Calu3 (cell line): ENCODE measurements at regions not wholly inside any gene's neighbourhood (a gene's known extent, or its start where the extent isn't known, plus 50 kb on each side); places are given as distances from the start of the nearest gene placed in this dataset.

ENCODE experiments used
- BruUV-seq: library from RNA; stranded (reverse); fragments of 400-500 nt; replicated peaks from 2 replicates; lab custom pipeline; 2021; lab: Mats Ljungman, UMichigan
- CTCF ChIA-PET: fragments of 300-600 bp; sonication (Branson Sonifier 250); formaldehyde crosslinking; loops from one replicate; lab custom pipeline; 2022; ENCODE audit warnings: antibody characterized with exemption; lab: Charles Lee
- DNase-seq: peaks from one replicate; pipeline ENCODE4 v3.0.0; 2022
- H3K27ac Mint-ChIP-seq: one replicate; pipeline ENCODE4 v1.8.0; 2022; ENCODE audit warnings: mixed read lengths; ENCODE audit not compliant: unreplicated experiment
- H3K27me3 Mint-ChIP-seq: one replicate; pipeline ENCODE4 v1.8.0; 2022; ENCODE audit warnings: mixed read lengths; ENCODE audit not compliant: unreplicated experiment
- H3K36me3 Mint-ChIP-seq: one replicate; pipeline ENCODE4 v1.8.0; 2022; ENCODE audit warnings: mild to moderate bottlenecking, moderate library complexity, mixed read lengths; ENCODE audit not compliant: insufficient read depth, unreplicated experiment
- H3K4me1 Mint-ChIP-seq: one replicate; pipeline ENCODE4 v1.8.0; 2022; ENCODE audit warnings: mild to moderate bottlenecking, low read depth, mixed read lengths; ENCODE audit not compliant: unreplicated experiment
- H3K4me3 Mint-ChIP-seq: one replicate; pipeline ENCODE4 v1.8.0; 2022; ENCODE audit warnings: mild to moderate bottlenecking, low read depth, moderate library complexity, mixed read lengths; ENCODE audit not compliant: unreplicated experiment
- H3K9me3 Mint-ChIP-seq: one replicate; pipeline ENCODE4 v1.8.0; 2022; ENCODE audit warnings: low read depth, mixed read lengths; ENCODE audit not compliant: unreplicated experiment
- intact Hi-C: fragments of 100-400 bp; cut with micrococcal nuclease; formaldehyde crosslinking; loops from one replicate; pipeline ENCODE4 v1.10.0; 2022; ENCODE audit not compliant: unreplicated experiment
- TF ChIP-seq, protein P1 (sequence below): fragments of 200-600 bp; IDR thresholded peaks from one replicate; pipeline ENCODE4 v1.8.0; 2022; ENCODE audit warnings: antibody characterized with exemption; ENCODE audit not compliant: unreplicated experiment

GRCh38 chr17:69882281-69882680, 192.7 kb upstream of the KCNJ16 start:
- TF ChIP-seq, protein P1, sequence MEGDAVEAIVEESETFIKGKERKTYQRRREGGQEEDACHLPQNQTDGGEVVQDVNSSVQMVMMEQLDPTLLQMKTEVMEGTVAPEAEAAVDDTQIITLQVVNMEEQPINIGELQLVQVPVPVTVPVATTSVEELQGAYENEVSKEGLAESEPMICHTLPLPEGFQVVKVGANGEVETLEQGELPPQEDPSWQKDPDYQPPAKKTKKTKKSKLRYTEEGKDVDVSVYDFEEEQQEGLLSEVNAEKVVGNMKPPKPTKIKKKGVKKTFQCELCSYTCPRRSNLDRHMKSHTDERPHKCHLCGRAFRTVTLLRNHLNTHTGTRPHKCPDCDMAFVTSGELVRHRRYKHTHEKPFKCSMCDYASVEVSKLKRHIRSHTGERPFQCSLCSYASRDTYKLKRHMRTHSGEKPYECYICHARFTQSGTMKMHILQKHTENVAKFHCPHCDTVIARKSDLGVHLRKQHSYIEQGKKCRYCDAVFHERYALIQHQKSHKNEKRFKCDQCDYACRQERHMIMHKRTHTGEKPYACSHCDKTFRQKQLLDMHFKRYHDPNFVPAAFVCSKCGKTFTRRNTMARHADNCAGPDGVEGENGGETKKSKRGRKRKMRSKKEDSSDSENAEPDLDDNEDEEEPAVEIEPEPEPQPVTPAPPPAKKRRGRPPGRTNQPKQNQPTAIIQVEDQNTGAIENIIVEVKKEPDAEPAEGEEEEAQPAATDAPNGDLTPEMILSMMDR, result no peak
- Mint-ChIP-seq H3K27me3 (no peaks in the 10 kb centered on the region), H3K27ac (no peak overlapping the region), H3K4me1 (no peaks in the 10 kb centered on the region), H3K4me3 (no peak overlapping the region), H3K36me3 (no peaks in the 10 kb centered on the region), H3K9me3 (peaks cover 12% of the 10 kb centered on the region)
- BruUV-seq, result no TSS peak
- DNase-seq, result no peak
- CTCF ChIA-PET, result no interaction called here
- intact Hi-C loops, result no loop called here

GRCh38 chr17:69883120-69883519, 191.9 kb upstream of the KCNJ16 start:
- CTCF ChIA-PET, result no interaction called here
- no peaks in the 10 kb centered on the region for H3K4me1 Mint-ChIP-seq
- H3K27me3 Mint-ChIP-seq, result no peaks in the 10 kb centered on the region
- H3K27ac Mint-ChIP-seq, result no peak overlapping the region
- peaks cover 12% of the 10 kb centered on the region for H3K9me3 Mint-ChIP-seq
- intact Hi-C loops, result no loop called here
- TF ChIP-seq, protein P1, result no peak
- no peaks in the 10 kb centered on the region for H3K36me3 Mint-ChIP-seq
- no peak for DNase-seq
- H3K4me3 Mint-ChIP-seq, result no peak overlapping the region
- BruUV-seq, result no TSS peak

- no peaks in the 10 kb centered on the region for H3K4me1 Mint-ChIP-seq
These were observed 190.7 kb upstream of the KCNJ16 start for GRCh38 chr17:69884356-69884755.

DNA sequence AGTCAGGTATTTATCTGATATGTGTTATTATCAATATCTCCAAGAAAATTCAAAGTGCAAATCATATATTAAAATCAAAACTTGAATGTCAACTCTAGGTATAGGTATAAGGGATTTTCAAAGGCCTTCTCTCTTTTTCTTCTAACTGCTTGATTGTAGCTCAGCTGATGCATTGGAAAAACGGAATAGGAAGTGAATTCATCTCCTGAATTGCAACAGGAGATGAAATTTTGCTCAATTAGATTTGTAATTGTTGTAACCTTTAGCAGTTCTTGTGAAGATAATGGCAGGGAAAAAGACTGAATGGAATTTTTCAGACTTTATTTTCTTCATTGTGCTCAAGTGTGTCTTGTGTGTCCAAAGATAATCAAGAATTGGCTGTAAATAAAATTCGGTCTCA, 190.2 kb upstream of the KCNJ16 start:
- no peaks in the 10 kb centered on the region for H3K27me3 Mint-ChIP-seq
- DNase-seq, result no peak
- H3K9me3 Mint-ChIP-seq, result peaks cover 11% of the 10 kb centered on the region
- CTCF ChIA-PET, result no interaction called here
- TF ChIP-seq, protein P1, result no peak
- no peak overlapping the region for H3K4me3 Mint-ChIP-seq
- BruUV-seq, result no TSS peak
- H3K36me3 Mint-ChIP-seq, result no peaks in the 10 kb centered on the region
- intact Hi-C loops, result no loop called here
- no peak overlapping the region for H3K27ac Mint-ChIP-seq
- H3K4me1 Mint-ChIP-seq, result no peaks in the 10 kb centered on the region

More at GRCh38 chr17:69884356-69884755, 190.7 kb upstream of the KCNJ16 start:
- no peaks in the 10 kb centered on the region for H3K27me3 Mint-ChIP-seq
- intact Hi-C loops, result no loop called here
- peaks cover 7% of the 10 kb centered on the region for H3K9me3 Mint-ChIP-seq
- CTCF ChIA-PET, result no interaction called here
- H3K27ac Mint-ChIP-seq, result no peak overlapping the region
- no peaks in the 10 kb centered on the region for H3K36me3 Mint-ChIP-seq
- no peak overlapping the region for H3K4me3 Mint-ChIP-seq
- TF ChIP-seq, protein P1, result no peak
- no TSS peak for BruUV-seq
- no peak for DNase-seq
